ENCODE measurements at regions not wholly inside any gene's neighbourhood (a gene's known extent, or its start where the extent isn't known, plus 50 kb on each side); places are given as distances from the start of the nearest gene placed in this dataset.

DNA sequence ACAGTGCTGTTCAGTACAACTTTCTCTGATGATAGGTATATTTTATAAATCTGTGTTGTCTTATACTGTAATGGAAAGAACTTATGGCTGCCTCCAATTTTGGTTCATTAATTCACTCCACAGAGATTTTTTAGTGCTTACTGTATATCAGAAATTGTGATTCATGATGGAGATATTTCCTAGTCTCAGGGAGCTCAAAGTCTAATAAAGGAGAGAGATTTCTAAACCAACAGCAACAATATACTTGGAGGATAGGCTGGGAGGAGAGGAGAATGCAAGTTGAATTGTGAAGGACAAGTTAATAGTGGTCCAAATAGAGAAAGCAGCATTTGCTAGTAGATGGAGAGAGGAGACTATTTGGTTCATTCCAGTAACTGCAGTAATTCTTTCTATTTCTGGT is 63.5 kb downstream of the TANC2 start:
- CTCF ChIA-PET (ENCODE audit: low intra/inter-chr PET ratio), result no interaction called here
- no peak for TF ChIP-seq JUNB (CRISPR knock-in tag; conservative IDR thresholded peaks at IDR 0.05)
- no TSS peak for BruUV-seq (replicated peaks)
- H4K20me1 ChIP-seq (replicated peaks; ENCODE audit: control insufficient read depth, insufficient read depth, low read length), result no peaks in the 10 kb centered on the region
- no peak overlapping the region for H3K4me3 ChIP-seq
- in situ Hi-C loops (cut with MboI) (no loop called here), intact Hi-C loops (cut with micrococcal nuclease) (no loop called here)
- no peaks in the 10 kb centered on the region for H3K79me2 ChIP-seq (ENCODE audit: control insufficient read depth, insufficient read depth, low read length)
- no peak overlapping the region for H3K4me2 ChIP-seq (ENCODE audit: insufficient read depth, low read length)
- H3K4me1 ChIP-seq (replicated peaks in 1 of 2; ENCODE audit: control insufficient read depth in 2 of 2, insufficient read depth in 2 of 2, low read length in 2 of 2), result no peaks in the 10 kb centered on the region; a peak in 1 of 5 replicates
- FAIRE-seq (no peak), ATAC-seq (no peak), DNase-seq (ENCODE audit: extremely low read depth in 1 of 4, low spot score in 3 of 4) (no peak)
- no peak overlapping the region for H2AFZ ChIP-seq (ENCODE audit: low read depth, low read length)
- no peaks in the 10 kb centered on the region for H3K36me3 ChIP-seq (ENCODE audit: control insufficient read depth, insufficient read depth, low read length)
- H3K27ac ChIP-seq (ENCODE audit: extremely low read depth, low read depth, low read length), result no peak overlapping the region
- no peaks in the 10 kb centered on the region for H3K9me1 ChIP-seq (ENCODE audit: control insufficient read depth, insufficient read depth, low read length)
- H3K9me3 ChIP-seq (replicated peaks; ENCODE audit: control insufficient read depth, insufficient read depth, low read depth, low read length), result no peaks in the 10 kb centered on the region
- H3K9ac ChIP-seq (ENCODE audit: insufficient read depth in 1 of 2, low read depth in 2 of 2, low read length in 2 of 2), result no peak overlapping the region
- no peaks in the 10 kb centered on the region for H3K27me3 ChIP-seq (ENCODE audit: control insufficient read depth in 2 of 2, insufficient read depth in 2 of 2, low read length in 2 of 2)
- POLR2A ChIA-PET, result no interaction called here

GRCh38 chr17:63032142-63032541 is 66.1 kb downstream of the TANC2 start:
- CTCF ChIA-PET (ENCODE audit: low intra/inter-chr PET ratio), result no interaction called here
- Histone ChIP-seq H3K4me1 (replicated peaks in 1 of 2; ENCODE audit: control insufficient read depth in 2 of 2, insufficient read depth in 2 of 2, low read length in 2 of 2) (no peaks in the 10 kb centered on the region; a peak in 1 of 5 replicates), H2AFZ (ENCODE audit: low read depth, low read length) (no peak overlapping the region), H3K4me2 (ENCODE audit: insufficient read depth, low read length) (no peak overlapping the region), H3K27ac (ENCODE audit: extremely low read depth, low read depth, low read length) (no peak overlapping the region), H3K4me3 (no peak overlapping the region), H4K20me1 (replicated peaks; ENCODE audit: control insufficient read depth, insufficient read depth, low read length) (no peaks in the 10 kb centered on the region), H3K9me1 (ENCODE audit: control insufficient read depth, insufficient read depth, low read length) (no peaks in the 10 kb centered on the region), H3K36me3 (ENCODE audit: control insufficient read depth, insufficient read depth, low read length) (no peaks in the 10 kb centered on the region), H3K27me3 (ENCODE audit: control insufficient read depth in 2 of 2, insufficient read depth in 2 of 2, low read length in 2 of 2) (no peaks in the 10 kb centered on the region), H3K79me2 (ENCODE audit: control insufficient read depth, insufficient read depth, low read length) (no peaks in the 10 kb centered on the region), H3K9ac (ENCODE audit: insufficient read depth in 1 of 2, low read depth in 2 of 2, low read length in 2 of 2) (no peak overlapping the region), H3K9me3 (replicated peaks; ENCODE audit: control insufficient read depth, insufficient read depth, low read depth, low read length) (no peaks in the 10 kb centered on the region)
- no peak for FAIRE-seq
- no TSS peak for BruUV-seq (replicated peaks)
- POLR2A ChIA-PET, result no interaction called here
- TF ChIP-seq ZKSCAN8 (CRISPR knock-in tag; IDR thresholded peaks at IDR 0.05) (no peak), TCF7 (IDR thresholded peaks at IDR 0.05; ENCODE audit: borderline replicate concordance) (no peak), NBN (IDR thresholded peaks at IDR 0.05; ENCODE audit: low read depth) (no peak), ZNF639 (CRISPR knock-in tag; conservative IDR thresholded peaks at IDR 0.05 in 1 of 2, IDR thresholded peaks at IDR 0.05 in 1 of 2) (no peak)
- TF ChIP-seq, protein P1, sequence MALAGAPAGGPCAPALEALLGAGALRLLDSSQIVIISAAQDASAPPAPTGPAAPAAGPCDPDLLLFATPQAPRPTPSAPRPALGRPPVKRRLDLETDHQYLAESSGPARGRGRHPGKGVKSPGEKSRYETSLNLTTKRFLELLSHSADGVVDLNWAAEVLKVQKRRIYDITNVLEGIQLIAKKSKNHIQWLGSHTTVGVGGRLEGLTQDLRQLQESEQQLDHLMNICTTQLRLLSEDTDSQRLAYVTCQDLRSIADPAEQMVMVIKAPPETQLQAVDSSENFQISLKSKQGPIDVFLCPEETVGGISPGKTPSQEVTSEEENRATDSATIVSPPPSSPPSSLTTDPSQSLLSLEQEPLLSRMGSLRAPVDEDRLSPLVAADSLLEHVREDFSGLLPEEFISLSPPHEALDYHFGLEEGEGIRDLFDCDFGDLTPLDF (CRISPR knock-in tag; IDR thresholded peaks at IDR 0.05), result no peak
- no peak for DNase-seq (ENCODE audit: extremely low read depth in 1 of 4, low spot score in 3 of 4)
- intact Hi-C loops (cut with micrococcal nuclease), result no loop called here
- ATAC-seq, result no peak
- WGBS (ENCODE audit: insufficient coverage, low coverage, missing lambda C conversion rate), result 29% methylated on average over 2 of the region's 2 CpGs
- in situ Hi-C loops (cut with MboI), result no loop called here
